Activated CD8-positive, alpha-beta T cell treated with anti-CD3 and anti-CD28 coated beads for 36 hours (primary cell): ENCODE measurements at regions not wholly inside any gene's neighbourhood (a gene's known extent, or its start where the extent isn't known, plus 50 kb on each side); places are given as distances from the start of the nearest gene placed in this dataset.

Experiments
- ATAC-seq: fragments of 200-7000 bp; cut with Tn5 transposase; one replicate; pipeline ENCODE4 v1.10.0; 2021; ENCODE audit warnings: mild to moderate bottlenecking, moderate library complexity
- CTCF ChIA-PET: fragments of 350-600 bp; sonication (Branson Sonifier 250); formaldehyde crosslinking; loops from one replicate; lab custom pipeline; 2021; ENCODE audit warnings: antibody characterized with exemption; lab: Charles Lee
- POLR2A ChIA-PET: fragments of 350-600 bp; sonication (Branson Sonifier 250); formaldehyde crosslinking; loops from one replicate; lab custom pipeline; 2021; ENCODE audit warnings: antibody characterized with exemption; lab: Charles Lee
- DNase-seq: peaks from one replicate; pipeline ENCODE4 v3.0.0-alpha.2; 2020
- H3K27ac Mint-ChIP-seq: one replicate; pipeline ENCODE4 v1.8.0; 2021; ENCODE audit warnings: mild to moderate bottlenecking, mixed read lengths
- H3K27me3 Mint-ChIP-seq: one replicate; pipeline ENCODE4 v1.8.0; 2021; ENCODE audit warnings: mixed read lengths
- H3K36me3 Mint-ChIP-seq: one replicate; pipeline ENCODE4 v1.8.0; 2021; ENCODE audit warnings: low read depth, mixed read lengths
- H3K4me1 Mint-ChIP-seq: one replicate; pipeline ENCODE4 v1.8.0; 2021; ENCODE audit warnings: low read depth, mixed read lengths
- H3K4me3 Mint-ChIP-seq: one replicate; pipeline ENCODE4 v1.8.0; 2021; ENCODE audit warnings: mild to moderate bottlenecking, moderate library complexity, mixed read lengths
- H3K9me3 Mint-ChIP-seq: one replicate; pipeline ENCODE4 v1.8.0; 2021; ENCODE audit warnings: mixed read lengths
- intact Hi-C: fragments of 100-400 bp; cut with micrococcal nuclease; formaldehyde crosslinking; loops from one replicate; pipeline ENCODE4 v1.10.0; 2022
- TF ChIP-seq, protein P1 (sequence below): fragments of 200-600 bp; IDR thresholded peaks from one replicate; pipeline ENCODE4 v1.8.0; 2022; ENCODE audit warnings: antibody characterized with exemption, mild to moderate bottlenecking

- no peak overlapping the region for H3K27ac Mint-ChIP-seq
- ATAC-seq (no peak), DNase-seq (no peak)
- H3K4me3 Mint-ChIP-seq, result no peak overlapping the region
- ChIA-PET CTCF (no interaction called here), POLR2A (no interaction called here)
- TF ChIP-seq, protein P1, sequence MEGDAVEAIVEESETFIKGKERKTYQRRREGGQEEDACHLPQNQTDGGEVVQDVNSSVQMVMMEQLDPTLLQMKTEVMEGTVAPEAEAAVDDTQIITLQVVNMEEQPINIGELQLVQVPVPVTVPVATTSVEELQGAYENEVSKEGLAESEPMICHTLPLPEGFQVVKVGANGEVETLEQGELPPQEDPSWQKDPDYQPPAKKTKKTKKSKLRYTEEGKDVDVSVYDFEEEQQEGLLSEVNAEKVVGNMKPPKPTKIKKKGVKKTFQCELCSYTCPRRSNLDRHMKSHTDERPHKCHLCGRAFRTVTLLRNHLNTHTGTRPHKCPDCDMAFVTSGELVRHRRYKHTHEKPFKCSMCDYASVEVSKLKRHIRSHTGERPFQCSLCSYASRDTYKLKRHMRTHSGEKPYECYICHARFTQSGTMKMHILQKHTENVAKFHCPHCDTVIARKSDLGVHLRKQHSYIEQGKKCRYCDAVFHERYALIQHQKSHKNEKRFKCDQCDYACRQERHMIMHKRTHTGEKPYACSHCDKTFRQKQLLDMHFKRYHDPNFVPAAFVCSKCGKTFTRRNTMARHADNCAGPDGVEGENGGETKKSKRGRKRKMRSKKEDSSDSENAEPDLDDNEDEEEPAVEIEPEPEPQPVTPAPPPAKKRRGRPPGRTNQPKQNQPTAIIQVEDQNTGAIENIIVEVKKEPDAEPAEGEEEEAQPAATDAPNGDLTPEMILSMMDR, result no peak
- intact Hi-C loops, result no loop called here
- no peaks in the 10 kb centered on the region for H3K36me3 Mint-ChIP-seq
- H3K4me1 Mint-ChIP-seq, result no peaks in the 10 kb centered on the region
- H3K9me3 Mint-ChIP-seq, result peaks cover 3% of the 10 kb centered on the region
- H3K27me3 Mint-ChIP-seq, result no peaks in the 10 kb centered on the region
Observed at GRCh38 chr4:31548021-31548420, 827.9 kb downstream of the PCDH7 start.

DNA sequence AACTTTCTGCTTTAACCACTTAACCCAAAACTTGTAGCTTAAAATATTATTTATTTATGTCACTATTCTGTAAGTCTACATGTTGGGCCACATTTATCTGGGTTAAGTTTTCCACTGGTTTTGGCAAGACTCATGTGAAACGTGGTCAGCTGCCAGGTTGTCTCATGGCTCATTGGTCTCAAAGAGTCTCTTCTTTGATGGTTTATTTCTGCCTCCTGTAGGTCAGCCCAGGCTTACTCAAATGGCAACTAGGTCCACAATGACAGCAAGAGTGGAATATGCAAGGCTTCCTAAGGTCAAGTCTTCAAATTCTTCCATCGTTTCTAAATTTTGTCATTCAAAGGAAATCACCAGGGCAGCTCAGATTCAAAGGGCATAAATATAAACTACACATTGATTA is 828.7 kb downstream of the PCDH7 start:
- Mint-ChIP-seq H3K36me3 (no peaks in the 10 kb centered on the region), H3K4me3 (no peak overlapping the region), H3K27ac (no peak overlapping the region), H3K4me1 (no peaks in the 10 kb centered on the region), H3K9me3 (peaks cover 3% of the 10 kb centered on the region), H3K27me3 (no peaks in the 10 kb centered on the region)
- DNase-seq (no peak), ATAC-seq (no peak)
- CTCF ChIA-PET, result no interaction called here
- POLR2A ChIA-PET, result no interaction called here
- TF ChIP-seq, protein P1, result no peak
- intact Hi-C loops, result no loop called here

DNA sequence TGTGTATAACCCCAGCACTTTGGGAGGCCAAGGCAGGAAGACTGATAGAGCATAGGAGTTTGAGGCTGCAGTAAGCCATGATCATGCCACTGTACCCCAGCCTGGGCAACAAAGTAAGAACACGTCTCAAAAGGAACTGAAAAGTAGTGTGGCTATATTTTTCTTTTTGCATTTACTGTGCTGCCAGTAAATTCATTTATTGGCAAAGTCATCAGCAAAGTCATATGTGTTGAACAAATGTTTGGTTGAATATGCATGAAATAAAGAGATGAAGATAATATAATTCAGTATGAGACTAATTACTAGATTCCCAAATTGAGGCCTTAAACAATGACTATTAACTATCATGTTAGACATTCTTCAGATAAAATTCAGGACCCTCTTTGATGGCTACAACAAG is 829.1 kb downstream of the PCDH7 start:
- intact Hi-C loops, result no loop called here

DNA sequence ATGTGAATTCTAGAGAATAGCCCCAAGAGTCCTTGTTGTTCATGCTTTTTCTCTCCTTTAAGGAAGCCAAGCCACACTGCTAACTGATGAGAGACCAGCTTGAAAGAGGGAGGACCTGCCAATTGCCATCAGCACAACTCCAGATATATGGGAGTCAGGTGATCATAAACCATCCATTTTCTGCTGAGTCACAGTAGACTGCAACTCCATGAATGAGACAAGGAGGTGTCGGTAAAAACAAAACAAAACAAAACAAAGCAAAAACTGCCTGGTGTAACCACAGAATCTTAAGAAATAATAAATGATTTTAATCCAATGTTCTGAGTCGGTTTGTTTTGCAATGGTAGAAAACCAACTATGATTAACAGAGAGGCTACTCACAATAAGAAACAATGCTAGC is 837.3 kb downstream of the PCDH7 start:
- TF ChIP-seq, protein P1, result no peak
- Mint-ChIP-seq H3K4me3 (no peak overlapping the region), H3K27me3 (no peaks in the 10 kb centered on the region), H3K36me3 (no peaks in the 10 kb centered on the region), H3K27ac (no peak overlapping the region), H3K9me3 (peaks cover 8% of the 10 kb centered on the region), H3K4me1 (no peaks in the 10 kb centered on the region)
- CTCF ChIA-PET, result no interaction called here
- no peak for DNase-seq
- ATAC-seq, result no peak
- intact Hi-C loops, result no loop called here
- POLR2A ChIA-PET, result no interaction called here

More for the DNA sequence above, 829.1 kb downstream of the PCDH7 start:
- ChIA-PET CTCF (no interaction called here), POLR2A (no interaction called here)
- Mint-ChIP-seq H3K4me3 (no peak overlapping the region), H3K27me3 (no peaks in the 10 kb centered on the region), H3K27ac (no peak overlapping the region), H3K9me3 (peaks cover 3% of the 10 kb centered on the region), H3K36me3 (no peaks in the 10 kb centered on the region), H3K4me1 (no peaks in the 10 kb centered on the region)
- DNase-seq (no peak), ATAC-seq (no peak)
- TF ChIP-seq, protein P1, result no peak

GRCh38 chr4:31573554-31573953 is 853.4 kb downstream of the PCDH7 start:
- CTCF ChIA-PET, result no interaction called here
- H3K9me3 Mint-ChIP-seq, result peaks cover 10% of the 10 kb centered on the region
- no peak for ATAC-seq
- DNase-seq, result no peak
- TF ChIP-seq, protein P1, result no peak
- intact Hi-C loops, result no loop called here
- no peak overlapping the region for H3K4me3 Mint-ChIP-seq
- H3K27ac Mint-ChIP-seq, result no peak overlapping the region
- POLR2A ChIA-PET, result no interaction called here
- H3K4me1 Mint-ChIP-seq, result no peaks in the 10 kb centered on the region
- H3K36me3 Mint-ChIP-seq, result no peaks in the 10 kb centered on the region
- no peaks in the 10 kb centered on the region for H3K27me3 Mint-ChIP-seq
